Stimulated activated naive CD4-positive, alpha-beta T cell (primary cell): ENCODE measurements at regions not wholly inside any gene's neighbourhood (a gene's known extent, or its start where the extent isn't known, plus 50 kb on each side); places are given as distances from the start of the nearest gene placed in this dataset.
"Not testable (repeated sequence)": the region's sequence is repeated elsewhere in the genome, so short reads cannot be mapped to it uniquely, and the experiment has no call there.

Experiments used
- DNase-seq, 6 experiments: peaks; one replicate each; lab custom pipeline; 2025; lab: John Stamatoyannopoulos, UW

GRCh38 chr2:3036432-3037125 lies 341.0 kb downstream of the EIPR1 start:
- no peak for DNase-seq

GRCh38 chr2:3035385-3036050 lies 342.1 kb downstream of the EIPR1 start:
- no peak for DNase-seq

- DNase-seq, result no peak
These were observed 342.8 kb downstream of the EIPR1 start for GRCh38 chr2:3034856-3035255.

- DNase-seq, result no peak
These were observed 343.2 kb downstream of the EIPR1 start for GRCh38 chr2:3034396-3034795.

GRCh38 chr2:3033315-3033714 lies 344.3 kb downstream of the EIPR1 start:
- no peak for DNase-seq

- DNase-seq, result not testable (repeated sequence)
These were observed 346.8 kb downstream of the EIPR1 start for GRCh38 chr2:3030791-3031190.

- DNase-seq, result no peak
These were observed 351.6 kb downstream of the EIPR1 start for GRCh38 chr2:3025984-3026383.

GRCh38 chr2:3025261-3025660 lies 352.4 kb downstream of the EIPR1 start:
- no peak for DNase-seq

- no peak for DNase-seq
These were observed 353.1 kb downstream of the EIPR1 start for GRCh38 chr2:3024401-3024935.

- DNase-seq, result no peak
These were observed 354.1 kb downstream of the EIPR1 start for GRCh38 chr2:3023531-3023930.

GRCh38 chr2:3022841-3023372 lies 354.7 kb downstream of the EIPR1 start:
- no peak for DNase-seq

- no peak for DNase-seq
These were observed 355.9 kb downstream of the EIPR1 start for GRCh38 chr2:3021720-3022119.

- no peak for DNase-seq
These were observed 367.6 kb downstream of the EIPR1 start for GRCh38 chr2:3010001-3010400.

- DNase-seq, result no peak
These were observed 368.1 kb downstream of the EIPR1 start for GRCh38 chr2:3009483-3009882.

GRCh38 chr2:3009005-3009404 lies 368.6 kb downstream of the EIPR1 start:
- DNase-seq, result no peak

GRCh38 chr2:3008561-3008960 lies 369.1 kb downstream of the EIPR1 start:
- no peak for DNase-seq

- DNase-seq, result no peak
These were observed 370.5 kb downstream of the EIPR1 start for GRCh38 chr2:3007135-3007534.

GRCh38 chr2:3005859-3006501 lies 371.6 kb downstream of the EIPR1 start:
- no peak for DNase-seq

GRCh38 chr2:3001615-3002560 lies 375.7 kb downstream of the EIPR1 start:
- no peak for DNase-seq

- no peak for DNase-seq
These were observed 376.6 kb downstream of the EIPR1 start for GRCh38 chr2:3000968-3001367.

GRCh38 chr2:3000125-3000524 lies 377.5 kb downstream of the EIPR1 start:
- no peak for DNase-seq

- no peak for DNase-seq
These were observed 378.6 kb downstream of the EIPR1 start for GRCh38 chr2:2998971-2999370.
